HG02973 (cell line): ENCODE measurements at regions not wholly inside any gene's neighbourhood (a gene's known extent, or its start where the extent isn't known, plus 50 kb on each side); places are given as distances from the start of the nearest gene placed in this dataset.
"Not testable (repeated sequence)": the region's sequence is repeated elsewhere in the genome, so short reads cannot be mapped to it uniquely, and the experiment has no call there.

Experiments
- ATAC-seq: cut with Tn5 transposase; IDR thresholded peaks from one replicate; pipeline ENCODE4 v1.9.1; 2021; ENCODE audit warnings: moderate library complexity; ENCODE audit not compliant: unreplicated experiment

DNA sequence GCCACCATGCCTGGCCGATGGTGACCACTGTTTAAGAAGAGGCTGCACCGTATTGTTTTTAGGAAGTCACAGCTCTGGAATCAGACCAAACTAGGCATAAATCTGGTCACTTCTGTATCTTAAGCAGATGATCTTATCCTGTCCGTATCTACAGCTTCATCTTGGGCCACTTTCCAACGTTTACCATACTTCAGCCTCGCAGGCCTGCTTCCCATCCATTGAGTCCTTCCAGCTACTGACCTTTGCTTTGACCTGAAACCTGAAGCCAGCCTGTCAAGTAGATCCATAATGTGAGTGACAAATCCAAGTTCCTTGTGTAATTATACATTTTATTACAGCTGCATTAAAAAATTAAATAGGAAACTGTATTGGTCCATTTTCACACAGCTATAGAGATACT, 1033.0 kb downstream of the CDH11 start:
- ATAC-seq: no peak

DNA sequence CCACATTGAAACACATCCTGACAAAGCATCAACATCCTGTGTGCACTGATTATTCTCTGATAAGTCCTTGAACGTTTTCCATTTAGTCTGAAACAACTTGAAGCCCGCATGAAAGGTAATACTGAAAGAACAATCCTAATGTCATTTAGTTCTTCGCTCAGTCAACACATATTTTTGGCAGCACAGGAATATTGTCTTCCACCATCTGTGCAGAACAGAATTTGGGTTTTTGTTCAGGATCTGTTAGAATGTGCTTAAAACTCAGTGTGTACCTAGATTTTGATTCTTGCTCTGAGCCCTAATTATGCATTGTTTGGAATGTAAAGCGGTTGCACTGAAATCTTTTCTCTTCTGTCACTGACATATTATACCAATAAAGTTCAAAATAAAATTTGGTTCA, 1036.6 kb downstream of the CDH11 start:
- ATAC-seq: no peak

DNA sequence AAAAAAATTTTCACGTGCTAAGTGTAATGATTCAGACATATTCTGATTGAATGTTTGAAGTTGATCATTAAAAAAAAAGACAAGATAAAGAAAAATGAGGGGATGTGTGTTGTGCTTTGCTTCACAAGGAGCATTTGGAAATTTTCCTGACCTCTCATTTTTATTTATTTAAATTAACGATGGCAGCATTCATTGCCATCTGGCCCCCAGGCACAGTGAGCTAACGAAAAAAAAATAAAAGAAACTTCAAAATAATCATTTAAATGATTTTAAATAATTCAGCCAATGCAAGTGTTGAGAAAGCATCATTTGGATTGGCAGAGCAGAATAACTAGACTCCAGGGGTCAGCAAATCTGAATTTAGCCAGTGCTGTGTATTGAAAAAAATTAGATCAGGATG, 1037.2 kb downstream of the CDH11 start:
- no peak for ATAC-seq

DNA sequence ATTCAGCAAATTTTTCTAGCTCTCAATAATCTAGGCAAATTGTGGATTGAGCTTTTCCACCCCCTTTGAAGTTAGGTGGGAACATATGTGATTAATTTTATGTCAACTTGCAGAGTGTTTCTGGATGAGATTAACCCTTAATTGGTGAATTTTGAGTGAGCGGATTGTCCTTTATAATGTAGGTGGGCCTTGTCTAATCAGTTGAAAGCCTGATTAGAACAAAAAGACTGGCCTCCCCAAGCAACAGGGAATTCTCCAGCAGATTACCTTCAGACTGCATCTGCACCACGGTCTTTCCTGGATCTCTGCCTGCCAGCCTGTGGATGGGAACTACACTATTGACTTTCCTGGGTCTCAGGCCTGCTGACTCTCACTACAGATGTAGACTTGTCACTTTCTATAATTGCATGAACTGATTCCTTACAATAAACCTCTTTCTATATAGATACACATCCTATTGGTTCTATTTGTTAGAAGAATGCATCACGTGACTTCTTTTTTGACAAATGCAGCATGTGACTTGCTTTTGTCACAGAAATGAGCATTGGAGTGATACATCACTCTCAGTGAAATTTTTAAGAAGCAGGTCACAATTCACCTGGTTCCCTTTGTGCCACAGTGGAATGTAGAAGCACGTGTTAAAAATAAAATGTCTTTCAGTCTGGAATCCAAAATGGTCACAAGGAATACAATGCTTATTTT, 1038.3 kb downstream of the CDH11 start:
- no peak for ATAC-seq

DNA sequence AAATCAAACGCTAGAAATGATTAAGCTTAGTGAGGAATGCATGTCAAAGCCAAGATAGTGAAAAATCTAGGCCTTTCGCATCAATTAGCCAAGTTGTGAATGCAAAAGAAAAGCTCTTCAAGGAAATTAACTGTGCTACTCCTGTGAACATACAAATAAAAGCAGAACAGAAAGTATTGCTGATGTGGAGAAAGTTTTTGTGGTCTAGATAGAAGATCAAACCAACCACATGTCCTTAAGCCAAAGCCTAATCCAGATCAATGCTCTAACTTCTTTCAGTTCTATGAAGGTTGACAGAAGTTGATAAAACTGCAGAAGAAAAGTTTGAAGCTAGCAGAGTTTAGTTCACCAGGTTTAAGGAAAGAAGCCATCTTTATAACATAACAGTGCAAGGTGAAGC, 1044.6 kb downstream of the CDH11 start:
- no peak for ATAC-seq

DNA sequence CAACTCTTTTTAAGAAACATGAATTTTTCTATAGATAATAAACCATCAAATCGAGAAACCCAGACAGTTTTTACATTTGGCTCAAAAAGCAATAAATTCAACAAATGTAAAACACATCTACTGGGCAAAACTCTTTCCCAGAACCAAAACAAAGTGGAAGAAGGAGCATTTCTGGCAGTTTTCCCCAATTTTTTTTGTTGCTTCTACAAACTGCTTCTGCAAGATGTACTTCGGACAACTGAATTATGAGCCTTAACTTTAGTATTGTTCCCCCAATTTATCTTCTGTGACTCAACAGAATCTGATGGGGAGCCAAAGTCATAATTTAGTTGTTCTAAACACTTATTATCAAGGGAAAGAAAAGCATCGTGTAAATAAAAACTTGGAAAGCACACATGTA, 1047.2 kb downstream of the CDH11 start:
- no peak for ATAC-seq

DNA sequence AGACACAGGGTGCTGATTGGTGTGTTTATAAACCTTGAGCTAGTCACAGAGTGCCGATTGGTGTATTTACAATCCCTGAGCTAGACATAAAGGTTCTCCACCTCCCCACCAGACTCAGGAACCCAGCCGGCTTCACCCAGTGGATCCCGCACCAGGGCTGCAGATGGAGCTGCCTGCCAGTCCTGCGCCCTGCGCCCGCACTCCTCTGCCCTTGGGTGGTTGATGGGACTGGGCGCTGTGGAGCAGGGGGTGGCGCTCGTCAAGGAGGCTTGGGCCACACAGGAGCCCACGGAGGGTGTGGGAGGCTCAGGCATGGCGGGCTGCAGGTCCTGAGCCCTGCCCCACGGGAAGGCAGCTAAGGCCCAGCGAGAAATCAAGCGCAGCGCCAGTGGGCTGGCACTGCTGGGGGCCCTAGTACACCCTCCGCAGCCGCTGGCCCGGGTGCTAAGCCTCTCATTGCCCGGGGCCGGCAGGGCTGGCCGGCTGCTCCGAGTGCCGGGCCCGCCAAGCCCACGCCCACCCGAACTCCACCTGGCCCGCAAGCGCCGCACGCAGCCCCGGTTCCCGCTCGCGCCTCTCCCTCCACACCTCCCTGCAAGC, 1049.6 kb downstream of the CDH11 start:
- ATAC-seq: not testable (repeated sequence)

DNA sequence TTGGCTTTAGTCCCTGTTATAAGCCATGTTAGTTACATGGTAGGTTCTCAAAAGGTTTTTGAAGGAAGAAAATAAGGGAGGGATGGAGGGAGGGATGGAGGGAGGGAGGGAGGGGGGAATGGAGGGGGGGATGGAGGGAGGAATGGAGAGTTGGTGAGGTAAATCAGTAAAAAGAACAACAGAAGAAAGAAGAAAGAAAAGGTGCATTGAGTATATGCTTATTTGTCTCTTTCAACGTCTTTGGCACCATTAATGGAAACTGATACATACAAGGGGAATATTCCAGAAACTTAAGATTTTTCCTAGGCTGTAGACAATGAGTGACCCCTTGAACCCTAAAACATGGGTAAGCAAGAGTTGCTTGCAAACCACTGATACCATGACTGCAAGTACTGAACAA, 1056.3 kb downstream of the CDH11 start:
- no peak for ATAC-seq

DNA sequence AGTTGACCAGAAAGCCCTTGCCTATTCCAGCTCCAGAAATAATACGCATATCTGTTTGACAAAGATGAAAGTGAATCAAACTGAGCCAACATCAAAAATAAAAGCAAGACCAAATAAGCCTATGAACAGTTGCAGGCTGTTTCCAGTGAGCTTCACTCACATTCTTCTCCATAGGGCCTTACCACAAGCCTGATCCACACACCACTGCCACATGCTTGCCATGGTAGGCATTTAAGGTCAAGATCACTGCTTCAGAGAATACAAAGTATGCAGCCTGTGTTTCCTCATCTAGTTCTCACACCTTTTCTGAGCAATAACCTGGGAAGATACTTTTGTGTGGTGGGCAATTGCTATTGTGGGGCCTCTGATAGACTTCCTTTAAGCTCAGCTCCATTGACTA, 1060.2 kb downstream of the CDH11 start:
- no peak for ATAC-seq

DNA sequence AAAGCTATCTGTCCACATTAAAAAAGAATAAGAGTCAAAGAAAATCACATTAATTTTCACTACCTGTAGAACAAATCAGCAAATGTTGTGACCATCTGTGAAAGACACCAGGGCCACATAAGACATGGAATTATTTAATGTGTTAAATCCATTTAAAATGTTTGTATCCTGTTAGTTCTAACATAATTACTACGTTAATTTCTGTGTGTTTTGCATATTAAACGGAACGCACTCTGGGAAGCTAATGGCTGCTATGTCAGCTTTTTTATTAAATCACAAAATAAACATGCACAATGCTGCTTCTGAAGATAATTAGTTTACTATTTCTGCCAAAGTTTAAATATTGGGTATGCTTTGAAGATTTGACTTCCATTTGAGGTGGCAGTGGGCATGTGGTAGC, 1061.2 kb downstream of the CDH11 start:
- ATAC-seq: no peak

DNA sequence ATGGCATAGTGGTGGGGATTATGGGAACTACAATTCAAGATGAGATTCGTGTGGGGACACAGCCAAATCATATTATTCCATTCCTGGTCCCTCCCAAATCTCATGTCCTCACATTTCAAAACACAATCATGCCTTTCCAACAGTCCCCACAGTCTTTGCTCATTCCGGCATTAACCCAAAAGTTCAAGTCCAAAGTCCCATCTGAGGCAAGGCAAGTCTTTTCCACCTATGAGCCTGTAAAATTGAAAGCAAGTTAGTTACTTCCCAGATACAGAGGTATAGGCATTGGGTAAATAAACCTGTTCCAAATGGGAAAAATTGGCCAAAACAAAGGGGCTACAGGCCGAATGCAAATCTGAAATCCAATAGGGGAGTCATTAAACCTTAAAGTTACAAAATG, 1063.2 kb downstream of the CDH11 start:
- no peak for ATAC-seq

DNA sequence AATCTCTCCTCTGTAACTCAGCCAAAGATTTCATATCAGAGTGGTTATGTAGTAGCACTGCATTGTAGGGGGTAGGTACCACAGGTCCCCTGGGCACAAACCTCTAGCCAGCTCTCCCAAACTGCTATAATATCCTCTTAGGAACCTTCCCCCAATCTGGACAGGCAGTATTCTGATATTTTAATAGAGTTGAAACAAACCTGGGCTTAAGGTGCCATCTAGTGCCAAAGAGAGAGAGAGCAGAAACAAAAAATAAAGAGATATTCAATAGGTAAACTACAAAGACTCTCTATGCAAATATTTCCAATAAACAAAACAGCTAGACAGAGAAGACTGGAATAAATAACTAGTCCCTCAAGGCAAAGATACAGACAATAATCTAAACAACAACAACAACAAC, 1070.0 kb downstream of the CDH11 start:
- no peak for ATAC-seq

DNA sequence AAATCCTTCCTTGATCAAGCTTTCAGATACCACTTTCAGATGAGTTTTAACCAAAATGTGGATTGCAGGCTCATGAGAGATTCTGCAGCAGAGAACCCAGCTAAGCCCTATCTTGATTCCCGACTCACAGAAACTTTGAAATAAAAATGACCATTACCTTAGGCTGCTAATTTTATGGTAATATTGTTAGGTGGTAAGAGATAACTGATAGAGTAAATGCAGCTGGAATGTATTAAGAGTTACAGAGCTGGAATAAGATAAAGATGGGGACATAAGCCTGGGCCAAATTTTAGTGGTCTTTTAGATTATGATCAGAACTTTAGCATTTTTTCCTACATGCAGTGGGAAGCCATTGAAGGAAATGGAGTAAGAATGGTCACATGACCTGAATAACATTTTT, 1074.0 kb downstream of the CDH11 start:
- ATAC-seq: no peak

DNA sequence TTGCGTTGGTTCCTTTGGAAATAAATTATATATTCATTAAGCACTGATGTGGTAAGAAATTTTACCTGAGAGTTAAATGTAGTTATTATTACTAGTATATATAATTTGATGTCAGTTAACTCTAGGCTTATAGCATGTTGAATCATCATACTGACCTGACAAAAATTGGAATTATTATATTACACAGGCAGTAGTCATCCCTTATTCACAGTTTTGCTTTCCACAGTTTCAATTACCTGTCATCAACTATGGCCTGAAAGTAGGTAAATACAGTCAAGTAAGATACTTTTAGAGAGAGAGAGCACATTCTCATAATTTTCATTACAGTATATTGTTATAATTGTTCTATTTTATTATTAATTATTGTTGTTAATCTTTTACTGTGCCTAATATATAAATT, 1074.7 kb downstream of the CDH11 start:
- no peak for ATAC-seq

DNA sequence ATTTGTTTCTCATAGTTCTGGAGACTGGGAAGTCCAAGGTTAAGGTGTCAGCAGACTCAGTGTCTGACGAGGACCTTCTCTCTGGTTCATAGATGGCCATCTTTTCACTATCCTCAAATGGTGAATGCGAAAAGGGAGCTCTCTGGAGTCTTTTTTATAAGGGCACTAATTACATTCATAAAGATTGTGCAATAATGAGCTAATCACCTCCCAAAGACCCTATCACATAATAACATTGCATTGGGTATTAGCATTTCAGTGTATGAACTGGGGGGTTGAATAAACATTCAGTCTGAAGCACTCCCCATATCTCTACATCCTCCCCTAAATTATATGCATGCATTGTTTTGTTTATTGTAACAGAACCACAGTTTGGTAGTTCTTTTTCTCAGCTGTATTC, 1086.5 kb downstream of the CDH11 start:
- ATAC-seq: no peak

DNA sequence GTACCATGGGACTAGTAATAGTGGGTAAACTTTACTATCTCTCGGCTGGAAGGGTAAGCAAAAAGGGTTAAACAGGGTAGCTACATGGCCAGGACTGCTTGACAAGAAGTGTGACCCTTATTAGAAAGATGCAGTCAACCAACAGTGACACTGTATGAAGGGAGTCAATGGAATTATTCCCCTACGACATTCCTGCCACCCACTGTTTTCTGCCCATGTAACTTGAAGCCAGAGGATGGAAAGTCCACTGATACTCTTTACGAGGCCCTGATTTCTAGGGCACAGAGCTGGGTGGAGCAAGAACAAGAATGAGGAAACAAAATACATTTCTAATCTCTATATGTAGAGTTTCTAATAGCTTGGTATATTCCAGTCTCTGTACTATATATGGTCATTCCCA, 1102.5 kb downstream of the CDH11 start:
- ATAC-seq: no peak

DNA sequence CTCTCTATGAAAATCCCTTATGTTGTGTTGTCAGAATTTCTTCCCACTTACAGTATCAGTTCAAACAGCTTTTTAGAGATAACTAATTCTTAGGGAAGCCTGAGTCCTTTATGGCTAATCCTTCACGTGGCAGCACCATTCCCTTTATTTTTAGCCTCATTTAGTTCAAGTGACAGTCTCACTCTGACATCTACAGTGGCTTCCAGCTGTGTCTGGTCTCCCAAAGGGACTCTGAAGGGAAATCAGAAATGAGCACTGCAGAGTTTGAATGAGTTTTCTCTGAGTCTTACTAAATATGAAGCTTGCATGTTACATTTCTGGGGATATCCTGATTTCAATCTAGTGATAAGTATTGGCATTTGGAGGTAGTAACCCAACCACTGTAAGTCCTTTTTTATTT, 1104.1 kb downstream of the CDH11 start:
- ATAC-seq: no peak

DNA sequence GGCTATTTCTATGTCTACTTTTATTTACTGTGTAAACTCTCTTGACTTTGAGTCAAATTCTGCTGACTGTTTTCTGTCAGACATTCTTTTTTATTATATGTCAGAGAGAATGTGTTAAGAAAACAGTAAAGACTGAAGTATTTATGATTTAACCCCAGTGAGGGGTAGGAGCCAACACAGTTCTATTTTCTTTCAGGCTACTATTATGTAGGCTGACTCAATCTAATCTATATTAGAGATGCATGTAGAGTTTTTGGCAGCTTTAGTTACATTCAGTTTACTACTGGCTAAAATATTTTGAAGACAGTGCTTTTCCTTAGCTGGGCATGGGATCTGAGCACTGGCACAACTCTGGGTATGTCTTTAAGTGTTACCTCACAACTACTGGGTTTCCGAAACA, 1108.0 kb downstream of the CDH11 start:
- no peak for ATAC-seq

DNA sequence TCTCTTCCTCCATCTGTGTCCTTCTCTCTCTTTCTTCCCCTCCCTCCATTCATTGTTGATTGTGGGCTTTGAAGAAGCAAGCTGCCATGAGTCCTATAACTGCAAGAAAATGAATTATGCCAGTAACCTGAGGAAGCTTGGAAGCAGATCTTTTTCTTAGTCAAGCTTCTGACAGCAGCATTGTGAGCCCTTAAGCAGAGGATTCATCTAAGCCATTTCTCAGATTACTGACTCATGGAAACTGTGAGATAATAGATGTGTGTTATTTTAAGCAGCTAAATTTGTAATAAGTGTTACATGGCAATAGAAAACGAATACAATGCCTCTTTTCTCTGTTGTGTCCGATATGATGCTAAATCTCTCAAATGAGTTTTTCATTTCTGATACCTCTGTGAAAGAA, 1109.7 kb downstream of the CDH11 start:
- no peak for ATAC-seq

DNA sequence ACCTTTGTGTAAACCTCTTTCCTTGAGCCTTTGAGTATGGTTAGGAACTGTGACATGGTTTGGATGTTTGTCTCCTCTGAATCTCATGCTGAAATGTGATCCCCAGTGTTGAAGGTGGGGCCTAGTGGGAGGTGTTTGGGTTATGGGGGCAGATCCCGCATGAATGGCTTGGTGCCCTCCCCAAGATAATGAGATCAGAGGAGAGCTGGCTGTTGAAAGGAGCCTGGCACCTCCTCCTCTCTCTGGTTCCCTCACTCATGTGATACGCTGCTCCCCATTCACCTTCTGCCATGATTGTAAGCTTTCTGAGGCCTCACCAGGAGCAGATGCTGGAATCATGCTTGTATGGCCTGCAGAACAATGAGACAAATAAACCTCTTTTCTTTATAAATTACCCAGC, 1110.2 kb downstream of the CDH11 start:
- ATAC-seq: no peak

DNA sequence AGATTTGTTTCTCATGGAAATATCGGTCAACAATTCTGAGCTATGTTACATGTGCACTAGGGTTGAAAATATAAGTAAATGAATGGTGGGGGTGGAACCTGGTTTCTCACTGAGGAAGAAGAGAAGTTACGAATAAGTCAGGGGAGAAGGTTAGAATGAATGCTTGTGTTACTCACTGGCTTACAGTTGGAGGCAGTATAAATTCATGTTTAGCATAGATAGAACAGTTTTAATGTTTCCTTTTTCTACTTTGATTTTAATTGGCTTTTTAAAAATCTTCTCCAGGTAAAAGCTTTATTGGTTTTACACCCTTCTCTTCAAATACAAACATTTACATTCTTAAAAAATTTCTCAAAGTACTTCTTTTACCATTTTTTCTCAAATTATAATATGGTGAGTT, 1113.7 kb downstream of the CDH11 start:
- no peak for ATAC-seq

DNA sequence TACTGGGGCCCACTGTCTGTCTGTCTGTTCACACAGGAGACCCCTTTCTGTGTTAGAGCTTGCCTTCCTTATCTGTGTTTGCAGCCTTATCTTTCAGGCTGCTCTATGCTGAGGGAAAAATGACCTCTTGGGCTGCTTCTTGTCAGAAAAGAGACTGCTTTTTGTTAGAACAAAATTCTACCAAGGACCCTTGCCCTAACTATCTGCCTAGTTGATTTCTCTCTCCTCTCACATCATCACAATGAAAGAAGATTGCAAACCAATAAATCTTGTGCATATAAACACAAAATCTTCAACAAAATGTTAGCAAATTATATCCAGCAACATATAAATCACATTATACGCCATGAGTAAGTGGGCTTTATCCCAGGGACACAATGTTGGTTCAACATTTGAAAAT, 1117.7 kb downstream of the CDH11 start:
- ATAC-seq: no peak

DNA sequence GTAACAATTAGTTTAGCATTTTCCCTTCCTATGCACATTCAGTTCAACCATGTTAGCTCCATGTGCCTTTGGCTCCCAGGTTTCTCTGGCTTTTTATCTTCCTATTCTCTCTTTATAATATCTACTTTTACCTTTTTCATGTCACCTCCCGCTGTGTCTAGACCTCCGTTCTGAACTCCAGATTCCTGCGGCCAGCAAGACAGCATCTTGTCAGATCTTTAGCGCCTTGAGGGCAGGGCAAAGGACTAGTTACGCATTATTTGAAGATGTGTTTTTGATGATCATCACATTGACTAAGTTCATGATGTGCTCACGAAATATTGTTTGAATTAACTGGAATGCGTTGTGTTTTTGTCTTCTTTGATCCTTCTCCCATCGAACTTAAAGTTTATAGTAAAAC, 1126.8 kb downstream of the CDH11 start:
- no peak for ATAC-seq
